Transverse colon (tissue), 3 donors: ENCODE measurements at regions not wholly inside any gene's neighbourhood (a gene's known extent, or its start where the extent isn't known, plus 50 kb on each side); places are given as distances from the start of the nearest gene placed in this dataset.

ENCODE experiments used
- POLR2A ChIP-seq: fragments of 450-650 bp; IDR thresholded peaks from one replicate; pipeline ENCODE4 v1.6.1; 2016; ENCODE audit warnings: antibody characterized with exemption, mild to moderate bottlenecking, moderate library complexity
- TF ChIP-seq, protein P1 (sequence below), 5 experiments: fragments of 200-600 bp in 3 of 5; fragments of 450-650 bp in 2 of 5; sonication (generic) in 3 of 5; IDR thresholded peaks; 1 replicate in 2 of 5; 2 replicates in 3 of 5; pipeline ENCODE4 v1.5.1; 2016 to 2017; ENCODE audit warnings: antibody characterized with exemption in 5 of 5, inconsistent platforms in 3 of 5, mild to moderate bottlenecking in 2 of 5, moderate library complexity in 1 of 5

DNA sequence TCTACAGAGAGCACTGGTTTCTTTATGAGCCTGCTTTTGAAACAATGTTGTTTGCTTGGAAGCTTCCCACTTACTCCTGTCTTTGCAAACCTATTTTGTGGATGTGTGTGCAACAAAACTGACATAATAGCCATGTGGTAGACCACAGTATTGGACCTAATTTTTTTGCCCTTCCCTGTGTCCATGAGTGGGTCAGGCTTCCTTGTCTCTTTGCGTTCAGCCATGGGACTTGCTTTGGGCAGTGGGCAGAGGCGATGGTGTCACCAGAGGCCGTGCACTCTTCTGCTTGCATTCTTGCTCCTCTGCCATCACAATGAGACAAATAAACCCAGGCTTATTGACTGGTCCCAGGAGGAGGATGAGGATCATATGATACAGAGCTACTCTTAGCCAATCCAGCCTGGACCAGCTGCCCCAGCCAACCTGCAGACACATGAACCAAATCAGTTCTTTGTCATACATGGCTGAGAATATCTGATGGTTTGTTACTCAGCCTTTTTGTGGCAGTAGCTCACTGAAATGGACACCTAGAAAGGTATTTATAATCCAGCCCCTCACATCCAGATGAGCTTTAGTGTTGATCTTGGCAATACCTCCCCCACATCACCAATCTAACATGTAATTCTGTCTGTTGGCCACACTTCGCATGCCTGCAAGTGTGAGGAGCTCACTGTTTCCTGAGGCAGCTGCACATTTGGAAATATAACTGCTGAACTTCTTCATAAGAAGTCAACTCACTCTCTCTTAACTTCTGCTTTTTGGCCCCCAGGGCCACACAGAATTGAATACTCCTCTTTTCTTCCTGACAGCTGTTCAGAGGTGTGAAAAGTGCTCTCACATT lies 427.8 kb upstream of the ZMIZ1 start:
- TF ChIP-seq, protein P1, sequence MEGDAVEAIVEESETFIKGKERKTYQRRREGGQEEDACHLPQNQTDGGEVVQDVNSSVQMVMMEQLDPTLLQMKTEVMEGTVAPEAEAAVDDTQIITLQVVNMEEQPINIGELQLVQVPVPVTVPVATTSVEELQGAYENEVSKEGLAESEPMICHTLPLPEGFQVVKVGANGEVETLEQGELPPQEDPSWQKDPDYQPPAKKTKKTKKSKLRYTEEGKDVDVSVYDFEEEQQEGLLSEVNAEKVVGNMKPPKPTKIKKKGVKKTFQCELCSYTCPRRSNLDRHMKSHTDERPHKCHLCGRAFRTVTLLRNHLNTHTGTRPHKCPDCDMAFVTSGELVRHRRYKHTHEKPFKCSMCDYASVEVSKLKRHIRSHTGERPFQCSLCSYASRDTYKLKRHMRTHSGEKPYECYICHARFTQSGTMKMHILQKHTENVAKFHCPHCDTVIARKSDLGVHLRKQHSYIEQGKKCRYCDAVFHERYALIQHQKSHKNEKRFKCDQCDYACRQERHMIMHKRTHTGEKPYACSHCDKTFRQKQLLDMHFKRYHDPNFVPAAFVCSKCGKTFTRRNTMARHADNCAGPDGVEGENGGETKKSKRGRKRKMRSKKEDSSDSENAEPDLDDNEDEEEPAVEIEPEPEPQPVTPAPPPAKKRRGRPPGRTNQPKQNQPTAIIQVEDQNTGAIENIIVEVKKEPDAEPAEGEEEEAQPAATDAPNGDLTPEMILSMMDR (IDR thresholded peaks at IDR 0.05), result no peak
- TF ChIP-seq POLR2A, result no peak
